CD4-positive, alpha-beta T cell treated with Interferon alpha-2 for 1 hour (primary cell): ENCODE measurements at regions not wholly inside any gene's neighbourhood (a gene's known extent, or its start where the extent isn't known, plus 50 kb on each side); places are given as distances from the start of the nearest gene placed in this dataset.

Experiments
- DNase-seq, 2 donors: peaks; one replicate each; pipeline ENCODE4 v3.0.0-alpha.2; 2020 to 2022

- DNase-seq: no peak
Measured at GRCh38 chr4:153141238-153141637, 63.0 kb upstream of the TRIM2 start.

DNA sequence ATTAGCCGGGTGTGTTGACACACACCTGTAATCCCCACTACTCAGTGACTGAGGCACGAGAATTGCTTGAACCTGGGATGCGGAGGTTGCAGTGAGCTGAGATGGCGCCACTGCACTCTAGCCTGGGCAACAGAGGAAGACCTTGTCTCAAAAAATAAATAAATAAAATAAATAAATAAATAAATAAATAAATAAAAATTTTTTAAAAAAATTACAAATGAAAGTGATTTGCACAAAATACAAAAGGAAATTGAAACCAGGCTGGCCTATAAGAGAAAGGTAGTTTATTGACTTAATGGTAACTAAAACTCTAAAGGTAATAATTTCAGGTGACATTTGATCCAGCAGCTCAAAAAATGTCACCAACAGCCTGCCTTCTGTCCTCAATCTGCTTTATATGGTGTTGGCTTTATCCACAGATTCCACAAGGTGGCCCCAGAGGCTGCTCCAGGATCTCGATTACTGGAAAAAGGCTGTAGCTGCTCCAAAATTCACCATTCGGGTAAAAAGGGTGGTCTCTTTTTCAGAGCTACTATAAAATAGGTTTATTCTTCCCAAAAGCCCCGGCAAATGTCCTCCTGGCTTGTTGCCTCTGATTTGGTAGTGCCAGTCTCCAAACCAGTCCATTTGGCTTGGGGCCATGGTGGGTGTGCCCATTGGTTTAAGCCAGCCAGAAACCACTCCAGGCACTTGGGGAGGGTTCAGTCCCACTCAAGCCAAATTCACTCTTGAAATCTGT lies 61.4 kb upstream of the TRIM2 start:
- DNase-seq: peak; percentile 45 to 70

- DNase-seq: no peak
Measured at GRCh38 chr4:153143527-153144348, 60.5 kb upstream of the TRIM2 start.

DNA sequence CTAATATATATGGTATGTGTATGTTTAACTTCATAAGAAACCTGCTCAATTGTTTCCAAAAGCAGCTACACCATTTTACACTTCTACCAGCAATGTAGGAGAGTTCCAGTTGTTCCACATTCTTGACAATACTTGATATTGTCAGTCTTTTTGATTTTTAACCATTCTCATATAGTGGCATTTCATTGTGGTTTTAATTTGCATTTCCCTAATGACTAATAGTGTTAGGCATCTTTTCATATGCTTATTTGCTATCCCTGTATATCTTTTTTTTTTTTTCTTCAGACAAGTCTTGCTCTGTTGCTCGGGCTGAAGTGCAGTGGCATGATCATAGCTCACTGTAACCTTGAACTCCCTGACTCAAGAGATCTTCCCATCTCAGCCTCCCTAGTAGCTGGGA lies 58.2 kb upstream of the TRIM2 start:
- DNase-seq: no peak

DNA sequence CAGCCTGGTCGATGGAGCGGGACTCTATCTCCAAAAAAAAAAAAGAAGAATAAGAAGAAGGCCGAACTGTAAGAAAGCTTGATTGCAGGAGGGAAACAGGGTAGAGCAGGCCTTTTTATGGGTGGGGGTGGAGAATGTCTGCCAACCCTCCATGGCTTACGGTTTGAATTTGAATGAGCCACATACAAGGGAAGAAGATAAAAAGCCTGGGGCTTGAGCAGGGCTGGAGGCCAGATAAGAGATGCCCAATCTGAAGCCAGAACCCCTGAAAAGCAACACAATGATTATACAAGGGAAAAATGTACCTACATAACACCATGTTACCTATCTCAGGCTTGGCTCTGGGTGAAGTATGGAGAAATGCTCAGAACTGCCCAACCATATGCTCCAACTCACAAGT lies 57.3 kb upstream of the TRIM2 start:
- DNase-seq: no peak

GRCh38 chr4:153148791-153149190 lies 55.5 kb upstream of the TRIM2 start:
- no peak for DNase-seq

- peak; percentile 36 to 49 for DNase-seq
Measured at GRCh38 chr4:153151535-153152455, 52.4 kb upstream of the TRIM2 start.

DNA sequence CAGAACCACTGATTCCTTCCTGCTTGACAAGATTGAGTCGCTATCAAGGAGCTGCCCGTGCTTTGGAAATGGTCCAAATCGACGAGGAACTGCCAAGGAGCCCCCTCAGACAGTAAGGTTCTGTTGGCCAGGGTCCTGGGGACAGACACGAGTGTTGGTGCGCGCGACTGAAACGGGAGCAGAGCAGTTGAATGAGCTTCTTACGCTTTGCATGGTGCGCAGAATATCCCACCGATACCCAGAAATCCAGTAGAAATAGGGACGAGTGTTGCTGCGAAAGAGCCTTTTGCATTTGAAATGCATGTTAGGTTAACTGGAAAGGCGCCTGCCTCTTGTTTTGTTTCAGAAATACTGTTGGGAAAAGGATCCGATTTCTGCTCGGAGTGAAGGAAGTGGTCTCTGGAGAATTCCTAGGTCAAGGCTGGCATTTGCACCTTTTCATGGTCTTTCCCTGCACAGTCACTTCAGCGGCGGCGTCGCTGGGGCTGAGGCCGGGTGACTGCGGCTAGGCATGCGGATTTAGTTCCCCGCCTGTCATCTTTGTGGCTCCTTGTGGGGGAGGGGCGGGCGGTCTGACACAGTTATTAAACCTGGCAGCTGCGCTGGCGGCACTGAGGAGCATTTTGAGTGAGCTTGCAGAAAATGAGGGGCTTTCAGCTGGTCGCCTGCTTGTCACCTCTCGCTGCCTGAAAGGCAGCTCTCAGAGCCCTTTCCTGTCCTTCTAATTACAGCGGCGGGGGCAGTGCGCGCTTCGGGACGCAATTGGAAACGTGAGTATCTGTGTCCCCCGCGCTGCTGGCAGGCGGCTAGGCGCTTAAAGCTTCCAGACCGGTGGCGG lies 51.5 kb upstream of the TRIM2 start:
- DNase-seq: peak; percentile 22 to 56

- DNase-seq: peak; percentile 49 to 77
Measured at GRCh38 chr4:153153339-153153871, 50.8 kb upstream of the TRIM2 start.

- peak in 1 of 2 donors; percentile 33 for DNase-seq
Measured at GRCh38 chr4:153154007-153154975, 50.0 kb upstream of the TRIM2 start.
